Activated CD8-positive, alpha-beta memory T cell treated with anti-CD3 and anti-CD28 coated beads for 24 hours (primary cell): ENCODE measurements at regions not wholly inside any gene's neighbourhood (a gene's known extent, or its start where the extent isn't known, plus 50 kb on each side); places are given as distances from the start of the nearest gene placed in this dataset.
"Not testable (repeated sequence)": the region's sequence is repeated elsewhere in the genome, so short reads cannot be mapped to it uniquely, and the experiment has no call there.

Source experiments
- DNase-seq: peaks from one replicate; pipeline ENCODE4 v3.0.0-alpha.2; 2020

GRCh38 chr13:109427148-109427547, 359.2 kb downstream of the IRS2 start:
- no peak for DNase-seq

GRCh38 chr13:109426690-109426990, 359.7 kb downstream of the IRS2 start:
- DNase-seq = no peak

DNA sequence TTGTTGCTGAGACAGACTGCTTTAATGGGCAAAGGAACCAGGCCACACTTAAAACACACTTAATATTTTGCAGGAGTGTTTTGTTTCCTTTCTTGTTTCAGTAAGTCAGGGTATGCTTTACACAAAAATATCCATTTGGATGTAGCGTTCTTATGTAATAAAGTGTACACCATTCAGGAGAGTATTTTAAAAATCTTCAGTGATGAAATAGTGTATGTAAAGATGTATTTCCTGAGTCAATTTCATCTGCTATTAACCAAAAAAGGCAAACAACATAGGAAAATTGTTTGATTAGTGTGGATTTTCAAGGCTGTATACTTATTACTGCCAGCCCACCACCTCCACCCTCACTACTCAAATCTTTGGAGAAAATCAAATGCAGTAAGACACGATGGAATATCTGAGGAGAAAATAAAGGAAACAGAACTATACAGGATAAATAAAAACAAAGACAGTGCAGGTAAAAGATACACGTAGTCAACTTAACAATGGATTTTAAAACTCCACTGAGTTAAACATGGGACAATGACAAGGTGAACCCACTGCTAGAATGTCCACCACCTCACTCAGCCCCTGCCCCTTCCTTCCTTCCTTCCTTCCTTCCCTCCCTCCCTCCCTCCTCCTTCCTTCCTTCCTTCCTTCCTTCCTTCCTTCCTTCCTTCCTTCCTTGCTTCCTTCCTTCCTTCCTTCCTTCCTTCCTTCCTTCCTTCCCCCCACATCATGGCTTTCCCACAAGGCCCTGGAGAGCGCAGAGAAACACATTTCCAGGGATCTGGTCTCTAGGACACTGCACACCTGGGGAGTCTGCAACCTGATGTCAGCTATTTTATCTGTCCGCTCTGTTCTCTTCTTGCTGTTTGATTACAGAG, 360.3 kb downstream of the IRS2 start:
- DNase-seq = no peak

DNA sequence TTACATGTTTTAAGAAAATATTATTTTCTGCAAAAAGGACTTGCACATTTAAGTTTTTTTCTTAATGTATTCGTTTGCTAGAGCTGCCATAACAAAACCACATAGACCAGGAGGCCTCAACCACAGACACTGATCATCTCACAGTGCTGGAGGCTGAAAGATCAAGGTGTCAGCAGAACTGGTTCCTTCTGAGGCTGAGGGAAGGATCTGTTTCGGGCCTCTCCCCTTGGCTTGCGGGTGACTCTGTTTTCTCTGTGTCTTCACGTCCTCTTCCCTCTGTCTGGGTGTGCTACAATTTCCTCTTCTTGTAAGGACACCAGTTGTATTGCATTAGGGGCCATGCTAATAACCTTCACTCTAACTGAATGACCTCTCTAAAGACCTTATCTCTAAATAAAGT, 364.2 kb downstream of the IRS2 start:
- no peak for DNase-seq

DNA sequence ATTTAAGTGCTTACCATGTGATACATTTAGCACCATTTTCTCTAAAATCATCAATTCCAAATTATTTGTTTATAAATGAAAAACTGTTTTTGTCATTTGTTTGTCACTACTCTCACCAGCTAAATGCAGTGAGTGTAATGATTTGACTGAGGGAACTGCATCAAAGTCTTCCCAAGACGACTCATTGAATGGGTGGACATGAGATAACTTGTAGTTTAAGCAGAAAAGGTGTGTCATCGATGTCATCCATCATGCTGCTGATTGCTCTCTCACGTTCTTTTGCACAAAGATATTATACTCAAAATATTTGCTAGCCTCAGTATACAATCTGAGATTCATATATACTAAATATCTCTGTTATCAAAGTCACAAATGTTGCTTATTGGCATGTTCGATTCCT, 366.5 kb downstream of the IRS2 start:
- DNase-seq = no peak

GRCh38 chr13:109418111-109418510, 368.3 kb downstream of the IRS2 start:
- no peak for DNase-seq

DNA sequence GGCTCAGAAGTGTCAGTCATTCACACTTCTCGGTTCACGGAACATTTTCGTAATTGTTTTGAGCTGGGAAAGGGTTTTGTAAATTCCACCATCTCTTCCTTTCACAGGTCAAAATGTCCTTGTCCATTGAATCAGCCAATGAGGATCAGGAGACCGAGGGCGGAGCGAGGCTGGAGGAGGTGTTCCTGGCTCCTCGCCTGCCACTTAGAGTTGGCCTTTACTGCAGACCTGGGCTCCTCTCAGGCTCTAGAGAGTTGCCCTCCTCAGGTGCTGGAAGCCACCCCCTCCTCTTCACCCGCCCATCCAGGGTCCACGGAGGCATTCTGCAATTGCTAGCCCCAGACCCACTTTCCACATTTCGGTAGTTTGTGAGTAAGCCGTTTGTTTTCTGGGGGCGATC, 370.4 kb downstream of the IRS2 start:
- DNase-seq = no peak

- no peak for DNase-seq
These were observed 371.3 kb downstream of the IRS2 start for GRCh38 chr13:109415057-109415456.

DNA sequence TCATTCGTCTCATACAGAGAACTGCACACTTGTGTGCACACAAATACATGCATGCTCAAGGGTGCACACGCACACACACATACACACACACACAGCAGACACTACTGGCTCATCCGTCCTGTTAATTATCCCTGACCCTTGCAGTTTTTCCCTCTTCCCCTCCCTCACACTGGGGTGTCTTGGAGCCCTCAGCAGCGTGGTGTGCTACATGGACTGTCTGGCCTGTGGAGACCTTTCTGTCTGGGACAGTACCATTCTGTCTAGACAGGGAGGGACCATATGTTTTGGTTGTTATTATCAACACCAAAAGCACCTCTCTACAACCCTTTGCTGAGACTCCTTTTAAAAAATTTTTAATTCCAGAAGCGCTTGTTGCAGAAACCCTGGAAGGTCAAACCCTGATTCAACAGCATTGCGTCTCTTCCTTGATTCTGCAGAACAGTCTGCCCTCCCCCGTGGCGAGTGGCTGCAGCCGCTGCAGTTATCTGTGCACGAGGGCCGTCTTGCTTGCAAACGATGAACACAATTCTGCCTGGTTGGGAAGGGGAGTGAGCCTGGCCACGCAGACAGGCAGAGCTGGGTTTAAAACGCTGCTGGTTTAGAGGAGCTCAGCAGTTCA, 374.0 kb downstream of the IRS2 start:
- DNase-seq = no peak

DNA sequence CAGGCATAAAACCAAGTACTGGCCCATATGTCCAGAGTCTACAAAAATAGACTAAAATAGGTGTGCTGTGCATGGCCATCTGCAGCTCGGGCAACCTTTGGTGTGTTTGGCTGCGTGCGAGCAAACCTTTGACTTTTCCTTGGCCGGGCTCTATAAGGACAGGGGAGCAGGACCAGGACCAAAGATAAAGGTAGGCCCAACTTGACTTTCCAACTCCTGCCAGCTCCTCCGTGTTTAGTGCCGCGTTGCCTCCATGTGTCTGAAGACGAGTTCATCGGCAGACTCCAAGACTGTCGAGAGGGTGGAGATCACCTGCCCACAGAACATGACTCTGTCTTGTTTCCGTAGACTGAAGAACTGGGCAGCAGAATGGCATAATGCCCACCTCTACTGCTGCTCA, 375.5 kb downstream of the IRS2 start:
- DNase-seq = no peak

DNA sequence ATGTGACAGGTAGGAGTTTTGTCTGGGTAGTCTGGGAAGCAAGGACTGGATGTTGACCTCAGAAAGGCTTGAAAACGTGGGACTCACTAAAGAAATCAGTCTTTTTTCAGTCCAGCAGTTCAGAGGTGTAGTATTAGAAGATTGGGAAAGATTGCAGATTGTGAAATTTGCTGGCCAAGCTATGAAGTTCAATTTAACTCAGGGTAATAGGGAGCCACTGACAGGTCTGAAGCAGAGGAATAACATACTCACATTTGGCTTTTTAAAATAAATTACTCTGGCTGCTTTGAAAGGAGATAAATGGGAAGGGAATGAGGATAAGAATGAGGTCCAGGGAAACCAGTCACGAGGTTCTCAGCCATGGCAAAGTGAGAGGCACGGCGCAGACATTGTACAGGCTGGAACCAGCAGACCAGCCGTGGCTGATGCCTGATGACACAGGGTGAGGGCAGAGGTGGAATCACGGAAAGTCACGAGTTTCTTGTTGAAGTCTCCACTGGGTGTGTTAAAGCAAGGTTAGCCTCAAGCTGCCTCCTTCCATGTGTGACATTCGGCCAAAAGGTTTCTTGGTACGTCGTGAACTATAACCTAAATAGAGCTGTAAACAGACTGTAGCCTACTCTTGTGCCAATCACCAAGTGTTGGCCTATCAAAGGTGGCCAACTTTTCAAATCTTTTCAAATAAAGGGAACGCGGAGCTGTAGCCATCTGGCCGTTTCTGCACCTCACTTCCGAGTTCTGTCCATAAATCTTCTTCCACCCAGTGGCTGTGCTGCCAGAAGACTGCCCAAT, 377.6 kb downstream of the IRS2 start:
- no peak for DNase-seq

GRCh38 chr13:109406376-109406992, 379.9 kb downstream of the IRS2 start:
- no peak for DNase-seq

GRCh38 chr13:109403012-109403421, 383.4 kb downstream of the IRS2 start:
- DNase-seq = no peak

- DNase-seq = no peak
These were observed 384.5 kb downstream of the IRS2 start for GRCh38 chr13:109401891-109402290.

- no peak for DNase-seq
These were observed 385.1 kb downstream of the IRS2 start for GRCh38 chr13:109401307-109401706.

DNA sequence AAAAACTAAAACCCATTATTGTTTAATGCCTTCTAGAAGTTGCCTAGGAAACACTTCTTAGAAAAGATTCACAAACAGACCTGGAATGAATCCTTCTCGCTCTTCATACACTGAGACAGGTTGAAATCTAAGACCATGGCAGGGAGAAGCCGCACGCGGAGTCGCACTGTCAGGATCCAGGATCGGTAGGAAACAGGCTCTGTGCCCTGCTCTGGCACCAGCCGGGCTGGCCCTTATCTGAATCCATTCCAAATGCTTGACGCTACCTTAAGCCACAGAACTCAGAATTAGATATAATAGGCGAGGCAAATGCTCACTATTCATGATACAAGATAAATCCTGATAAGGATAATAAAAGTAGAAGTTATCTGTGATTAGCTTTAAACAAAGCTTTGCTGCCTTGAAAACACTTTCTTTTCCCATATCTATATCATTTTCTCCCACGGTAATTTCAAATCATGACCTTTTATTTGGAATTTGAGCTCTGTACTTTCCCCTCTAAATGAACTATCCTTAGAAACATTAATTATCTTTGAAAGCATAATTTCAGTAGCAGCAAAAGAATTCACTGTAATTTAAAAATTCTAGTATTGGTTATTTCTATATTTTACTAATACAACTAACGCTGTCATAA, 385.6 kb downstream of the IRS2 start:
- DNase-seq = no peak

GRCh38 chr13:109400209-109400608, 386.2 kb downstream of the IRS2 start:
- DNase-seq = no peak

- not testable (repeated sequence) for DNase-seq
These were observed 388.3 kb downstream of the IRS2 start for GRCh38 chr13:109398071-109398470.

DNA sequence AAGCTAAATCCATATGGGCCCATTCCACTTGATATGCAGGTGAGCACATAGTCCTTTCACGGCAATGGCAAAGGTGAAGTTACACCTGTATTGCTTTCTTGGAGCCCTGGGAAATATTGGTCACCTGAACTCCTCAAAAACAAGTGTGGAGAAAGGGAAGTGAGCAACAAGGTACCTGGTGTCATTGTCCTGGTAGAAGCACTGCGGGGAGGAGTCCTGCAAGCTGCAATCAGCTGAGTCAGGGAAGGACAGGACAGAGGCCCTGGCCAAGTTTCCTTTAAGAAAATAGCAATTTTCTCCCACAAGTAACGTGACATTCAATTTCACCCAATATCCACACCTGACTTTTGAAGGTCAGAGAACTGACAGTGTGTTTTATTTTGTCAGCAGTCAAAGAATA, 389.1 kb downstream of the IRS2 start:
- no peak for DNase-seq

DNA sequence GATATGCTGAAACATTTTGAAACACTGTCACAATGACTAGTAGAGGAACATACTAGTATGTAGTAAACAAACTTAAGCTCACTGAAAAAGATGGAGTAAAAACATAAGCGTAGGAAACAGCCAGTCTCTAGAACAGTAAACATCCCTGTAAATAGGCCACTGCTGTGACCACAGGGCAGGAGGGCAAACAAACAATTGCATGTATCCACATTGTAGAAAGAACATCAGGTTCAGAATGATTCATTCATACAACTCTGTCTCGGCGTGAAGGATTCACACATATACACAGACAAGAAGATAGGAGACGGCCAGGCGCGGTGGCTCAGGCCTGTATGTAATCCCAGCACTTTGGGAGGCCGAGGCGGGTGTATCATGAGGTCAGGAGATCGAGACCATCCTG, 390.1 kb downstream of the IRS2 start:
- no peak for DNase-seq

- DNase-seq = no peak
These were observed 391.4 kb downstream of the IRS2 start for GRCh38 chr13:109395014-109395413.

DNA sequence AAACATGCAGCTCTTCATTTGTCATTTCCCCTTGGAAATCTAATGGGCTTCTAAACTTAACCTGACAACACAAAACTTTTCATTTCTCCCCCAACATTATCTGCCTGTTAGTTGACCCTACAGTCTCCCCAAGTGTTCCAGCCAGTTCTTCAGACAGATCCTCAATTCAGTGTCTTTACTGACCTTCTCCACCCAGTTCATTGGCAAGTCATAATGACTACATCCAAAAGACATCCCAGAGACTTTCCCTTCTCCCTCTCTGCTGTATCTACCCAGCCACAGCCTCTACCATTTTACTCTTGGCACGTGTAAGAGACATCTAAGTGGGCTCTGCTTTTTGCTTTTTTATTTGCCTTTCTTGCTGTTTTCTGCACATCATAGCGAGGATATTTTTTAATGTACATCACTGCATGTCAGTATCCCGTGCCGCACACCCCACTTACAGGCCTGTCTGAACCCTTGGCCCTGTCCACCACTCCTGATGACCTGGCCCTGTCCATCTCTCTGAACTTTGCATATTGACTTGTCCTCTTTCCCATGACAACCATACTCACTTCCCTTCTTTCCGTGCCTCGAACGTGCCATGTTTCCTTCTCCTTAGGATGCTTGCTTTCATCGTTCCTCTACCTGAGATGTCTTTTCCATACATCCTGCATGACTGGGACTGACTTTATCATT, 391.9 kb downstream of the IRS2 start:
- DNase-seq = no peak
